ENCODE measurements at regions not wholly inside any gene's neighbourhood (a gene's known extent, or its start where the extent isn't known, plus 50 kb on each side); places are given as distances from the start of the nearest gene placed in this dataset.
"Not testable (repeated sequence)": the region's sequence is repeated elsewhere in the genome, so short reads cannot be mapped to it uniquely, and the experiment has no call there.

DNA sequence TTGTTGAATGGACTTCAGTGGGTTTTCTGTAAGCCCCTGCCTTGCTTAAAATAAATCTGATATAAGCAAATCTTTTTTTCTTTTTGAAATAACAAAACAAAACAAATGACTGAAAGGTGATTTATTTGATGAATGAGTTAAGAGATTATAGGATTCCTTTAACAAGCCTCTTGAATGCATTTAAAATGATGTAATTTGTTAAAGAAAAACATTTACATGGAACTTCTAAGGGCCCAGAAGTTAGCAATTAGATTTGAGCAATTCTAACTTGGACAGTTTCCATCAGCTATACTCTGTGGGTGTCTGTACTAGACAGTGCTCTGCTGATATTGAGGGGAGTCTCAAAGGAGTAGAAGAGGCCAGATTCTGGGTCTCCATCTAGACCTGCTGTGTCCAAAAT is 143.5 kb upstream of the RAG2 start:
- DNase-seq, result no peak

DNA sequence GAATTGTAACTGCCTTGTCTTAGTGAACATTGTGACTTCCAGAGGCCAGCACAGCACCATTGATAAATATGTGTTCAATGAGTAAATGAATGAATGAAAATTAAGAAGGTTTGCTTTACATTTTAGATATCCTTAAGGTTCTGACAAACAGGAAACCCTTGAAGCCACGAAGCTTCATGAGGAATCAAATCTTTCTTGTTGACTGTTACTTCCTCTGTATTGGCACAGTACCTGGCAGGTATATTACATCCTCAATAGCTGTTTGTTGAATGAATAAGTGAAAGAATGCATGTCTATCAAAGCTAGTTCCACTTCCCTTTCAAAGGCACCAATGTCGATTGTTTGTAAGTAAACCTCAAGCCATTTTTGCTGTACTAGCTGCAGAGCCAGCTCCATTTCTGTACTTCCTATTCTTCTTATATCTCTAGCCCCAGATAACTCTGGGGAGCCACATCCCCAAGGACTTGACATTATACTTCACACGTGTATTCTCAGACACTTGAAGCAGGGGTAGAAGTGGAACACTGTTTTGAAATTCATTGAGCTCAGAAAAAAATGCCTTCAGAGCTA is 140.3 kb upstream of the RAG2 start:
- no peak for DNase-seq

DNA sequence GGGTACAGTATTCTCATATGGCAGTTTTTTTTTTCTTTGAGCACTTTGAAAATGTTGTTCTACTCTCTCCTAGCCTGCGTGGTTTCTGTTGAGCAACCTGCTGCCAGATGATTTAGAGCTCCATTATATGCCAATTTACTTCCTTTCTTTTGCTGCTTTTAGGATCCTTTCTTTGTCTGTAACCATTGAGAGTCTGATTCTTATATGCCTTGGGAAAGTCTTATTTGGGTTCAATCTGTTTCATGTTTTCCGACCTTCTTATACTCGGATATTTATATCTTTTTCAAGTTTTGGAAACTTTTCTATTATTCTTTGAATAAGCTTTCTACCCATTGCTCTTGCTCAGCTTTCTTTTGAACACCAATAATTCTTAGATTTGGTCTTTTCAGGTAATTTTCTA is 138.1 kb upstream of the RAG2 start:
- DNase-seq, result no peak

DNA sequence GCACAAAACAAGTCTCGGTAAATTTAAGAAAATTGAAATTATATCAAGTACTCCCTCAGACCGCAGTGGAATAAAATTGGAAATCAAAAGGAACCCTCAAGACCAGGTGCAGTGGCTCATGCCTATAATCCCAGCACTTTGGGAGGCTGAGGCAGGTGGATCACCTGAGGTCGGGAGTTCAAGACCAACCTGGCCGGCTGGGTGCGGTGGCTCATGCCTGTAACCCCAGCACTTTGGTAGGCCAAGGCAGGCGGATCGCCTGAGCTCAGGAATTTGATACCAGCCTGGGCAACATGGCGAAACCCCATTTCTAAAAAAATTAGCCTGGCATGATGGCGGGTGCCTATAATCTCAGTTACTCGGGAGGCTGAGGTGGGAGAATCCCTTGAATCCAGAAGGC is 135.7 kb upstream of the RAG2 start:
- DNase-seq, result not testable (repeated sequence)

DNA sequence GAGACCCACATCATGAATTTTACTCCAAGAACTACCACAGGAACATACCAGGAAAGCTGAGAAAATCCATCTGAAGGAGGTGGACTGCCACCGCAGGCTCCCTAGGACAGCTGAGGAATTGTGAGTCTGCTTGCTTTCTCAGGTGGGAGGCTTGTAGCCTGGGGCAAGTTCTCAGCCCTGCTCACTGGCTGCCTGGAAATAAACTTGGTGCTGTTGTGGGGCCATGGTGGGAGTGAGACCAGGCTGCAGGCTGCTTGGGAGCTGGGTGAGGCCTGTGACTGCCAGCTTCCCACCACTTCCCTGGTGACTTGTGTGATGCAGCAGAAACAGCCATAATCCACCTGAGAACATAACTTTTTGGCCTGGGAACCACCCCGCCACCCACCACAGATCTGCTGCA is 132.7 kb upstream of the RAG2 start:
- no peak for DNase-seq

GRCh38 chr11:36729825-36730224 is 131.8 kb upstream of the RAG2 start:
- DNase-seq, result peak; percentile 62

DNA sequence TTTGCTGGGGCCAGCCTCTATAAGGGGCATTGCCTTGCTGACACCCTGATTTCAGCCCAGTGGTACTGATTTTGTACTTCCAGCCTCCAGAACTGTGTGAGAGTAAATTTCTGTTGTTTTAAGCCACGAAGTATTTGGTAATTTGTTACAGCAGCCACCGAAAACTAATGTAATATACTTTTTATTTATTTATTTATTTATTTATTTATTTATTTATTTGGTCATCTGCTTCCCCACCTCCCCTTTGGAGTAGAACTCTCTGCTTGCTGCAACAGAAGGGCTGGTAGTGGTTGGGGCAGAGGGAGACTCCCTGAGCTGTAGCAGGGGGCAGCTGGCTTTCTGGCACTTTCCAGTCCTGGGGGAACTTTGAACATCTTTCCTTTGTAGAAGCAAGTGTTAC is 128.4 kb upstream of the RAG2 start:
- no peak for DNase-seq

DNA sequence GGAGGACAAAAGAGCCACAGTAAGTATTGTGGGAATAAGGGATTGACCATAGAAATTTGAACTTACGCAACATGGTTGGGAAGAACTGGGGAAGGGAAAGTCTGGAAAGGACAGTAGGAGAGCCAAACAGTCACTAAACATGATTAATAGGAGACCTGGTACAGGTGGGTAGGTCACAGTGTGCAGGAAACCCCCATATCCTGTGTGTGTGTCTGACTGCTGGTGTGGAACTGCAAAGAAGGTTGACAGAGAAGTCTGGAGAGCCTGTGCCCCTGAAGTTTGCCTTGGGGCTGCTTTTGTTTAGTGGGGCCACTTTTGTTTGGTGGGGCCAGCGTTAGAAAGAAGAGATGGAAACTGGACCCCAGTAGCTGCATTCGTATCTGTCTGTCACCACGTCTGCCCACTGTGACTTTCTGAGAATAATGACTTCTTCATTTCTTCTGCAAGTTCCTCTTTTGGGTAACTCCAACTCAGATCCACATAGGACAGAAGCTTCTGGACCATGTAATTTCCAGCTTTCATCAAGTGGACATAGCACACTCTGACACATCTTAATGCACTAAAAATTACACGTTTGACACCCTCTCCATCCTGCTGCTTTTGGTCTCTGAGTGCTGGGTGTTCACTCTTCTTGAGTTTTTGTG is 126.8 kb upstream of the RAG2 start:
- no peak for DNase-seq

GRCh38 chr11:36722421-36722820 is 124.4 kb upstream of the RAG2 start:
- DNase-seq, result no peak

- DNase-seq, result peak; percentile 47
Observed at GRCh38 chr11:36719358-36720107, 121.5 kb upstream of the RAG2 start.

DNA sequence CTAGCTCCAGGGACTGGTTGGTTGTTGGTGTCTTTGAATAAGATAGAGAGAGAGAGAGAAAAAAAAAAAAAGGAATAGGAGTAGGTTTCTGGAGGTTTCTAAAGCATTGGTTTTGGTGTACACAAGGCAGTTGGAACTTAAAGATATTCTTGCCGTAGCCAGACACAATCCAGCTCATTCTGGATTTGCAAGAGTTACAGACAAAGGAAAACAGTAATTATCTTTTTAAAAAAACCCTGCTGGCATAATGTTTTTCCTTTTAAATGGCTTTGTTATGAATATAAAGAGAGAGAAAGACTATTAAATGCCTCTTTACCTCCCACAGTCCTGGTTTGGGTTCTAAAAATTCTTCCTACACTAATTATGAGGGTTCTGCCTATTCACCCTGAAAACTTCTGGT is 120.4 kb upstream of the RAG2 start:
- peak; percentile 54 for DNase-seq

- no peak for DNase-seq
Observed at GRCh38 chr11:36713715-36714114, 115.7 kb upstream of the RAG2 start.

- DNase-seq, result peak; percentile 5
Observed at GRCh38 chr11:36711104-36711825, 113.2 kb upstream of the RAG2 start.
